GM12874 (cell line): ENCODE measurements at regions not wholly inside any gene's neighbourhood (a gene's known extent, or its start where the extent isn't known, plus 50 kb on each side); places are given as distances from the start of the nearest gene placed in this dataset.

ENCODE experiments used
- TF ChIP-seq, protein P1 (sequence below): IDR thresholded peaks from 2 replicates; pipeline ENCODE4 v1.5.1; 2011; ENCODE audit warnings: low read depth, mild to moderate bottlenecking, control low read depth, low read length, moderate library complexity; ENCODE audit not compliant: insufficient read depth

DNA sequence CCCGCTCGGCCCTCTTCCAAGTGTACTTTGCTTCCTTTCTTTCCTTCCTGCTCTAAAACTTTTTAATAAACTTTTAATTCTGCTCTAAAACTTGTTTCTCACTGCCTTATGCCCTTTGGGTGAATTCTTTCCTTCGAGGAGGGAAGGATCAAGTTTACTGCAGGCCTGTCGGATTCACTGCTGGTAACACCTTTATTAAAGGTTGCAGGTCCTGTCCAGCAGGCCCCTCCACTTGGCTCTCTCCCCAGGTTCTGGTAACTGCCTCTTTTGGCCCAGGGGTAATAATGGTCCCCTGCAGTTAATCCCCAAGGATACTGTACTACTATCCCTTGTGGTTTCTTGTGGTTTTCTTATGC lies 152.7 kb upstream of the EEA1 start:
- TF ChIP-seq, protein P1, sequence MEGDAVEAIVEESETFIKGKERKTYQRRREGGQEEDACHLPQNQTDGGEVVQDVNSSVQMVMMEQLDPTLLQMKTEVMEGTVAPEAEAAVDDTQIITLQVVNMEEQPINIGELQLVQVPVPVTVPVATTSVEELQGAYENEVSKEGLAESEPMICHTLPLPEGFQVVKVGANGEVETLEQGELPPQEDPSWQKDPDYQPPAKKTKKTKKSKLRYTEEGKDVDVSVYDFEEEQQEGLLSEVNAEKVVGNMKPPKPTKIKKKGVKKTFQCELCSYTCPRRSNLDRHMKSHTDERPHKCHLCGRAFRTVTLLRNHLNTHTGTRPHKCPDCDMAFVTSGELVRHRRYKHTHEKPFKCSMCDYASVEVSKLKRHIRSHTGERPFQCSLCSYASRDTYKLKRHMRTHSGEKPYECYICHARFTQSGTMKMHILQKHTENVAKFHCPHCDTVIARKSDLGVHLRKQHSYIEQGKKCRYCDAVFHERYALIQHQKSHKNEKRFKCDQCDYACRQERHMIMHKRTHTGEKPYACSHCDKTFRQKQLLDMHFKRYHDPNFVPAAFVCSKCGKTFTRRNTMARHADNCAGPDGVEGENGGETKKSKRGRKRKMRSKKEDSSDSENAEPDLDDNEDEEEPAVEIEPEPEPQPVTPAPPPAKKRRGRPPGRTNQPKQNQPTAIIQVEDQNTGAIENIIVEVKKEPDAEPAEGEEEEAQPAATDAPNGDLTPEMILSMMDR, result no peak

DNA sequence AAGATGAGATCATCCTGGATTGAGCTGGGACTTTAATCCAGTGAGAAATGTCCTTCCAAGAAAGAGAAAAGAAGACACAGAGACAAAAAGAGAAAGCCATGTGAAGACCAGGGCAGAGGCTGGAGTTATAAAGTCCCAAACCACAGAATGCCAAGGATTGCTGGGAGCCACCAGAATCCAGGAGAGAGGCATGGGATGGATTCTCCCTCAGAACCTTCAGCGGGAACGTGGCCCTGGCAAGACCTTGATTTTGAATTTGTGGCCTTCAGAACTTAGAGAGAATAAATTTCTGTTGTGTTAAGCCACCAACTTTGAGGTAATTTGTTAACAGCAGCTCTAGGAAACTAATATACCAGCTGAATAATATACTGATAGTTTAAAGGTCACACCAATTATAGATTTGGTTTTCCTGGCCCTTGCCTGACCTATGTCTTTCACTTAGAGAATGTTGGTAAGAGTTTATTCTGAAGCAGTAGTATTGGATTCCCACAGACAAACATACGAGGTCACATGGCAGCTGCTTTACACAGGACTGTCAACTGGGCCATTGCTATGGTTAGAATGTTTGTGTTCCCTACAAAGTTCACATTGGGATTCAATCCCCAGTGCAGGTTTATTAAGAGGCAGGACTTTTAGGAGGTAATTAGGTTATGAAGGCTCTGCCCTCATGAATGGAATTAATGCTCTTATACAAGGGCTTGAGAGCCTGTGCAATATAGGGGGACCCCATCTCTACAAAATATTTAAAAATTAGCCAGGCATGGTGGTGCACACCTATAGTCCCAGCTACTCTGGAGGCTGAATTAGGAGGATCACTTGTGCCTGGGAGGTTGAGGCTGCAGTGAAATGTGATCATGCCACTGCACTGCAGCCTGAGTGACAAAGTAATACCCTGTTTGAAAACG lies 156.5 kb upstream of the EEA1 start:
- TF ChIP-seq, protein P1, result no peak

DNA sequence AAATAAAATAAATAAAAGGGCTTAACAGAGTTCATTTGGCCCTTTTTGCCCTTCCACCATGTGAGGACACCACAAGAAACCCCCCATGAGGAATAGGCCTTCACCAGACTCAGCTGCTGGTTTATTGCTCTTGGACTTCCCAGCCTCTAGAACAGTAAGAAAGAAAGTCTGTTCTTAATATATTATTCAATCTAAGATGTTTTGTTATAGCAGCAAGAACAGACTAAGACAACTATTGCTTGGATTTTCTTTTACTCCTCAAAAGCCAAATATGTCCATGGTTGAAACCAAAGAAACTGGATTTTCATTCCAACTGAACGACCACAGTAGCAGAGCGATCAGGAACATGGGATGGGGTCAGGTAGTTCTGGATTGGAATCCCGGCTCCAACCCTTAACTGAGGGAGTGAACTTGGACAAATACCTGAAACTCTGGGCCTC lies 157.2 kb upstream of the EEA1 start:
- TF ChIP-seq, protein P1, result no peak

DNA sequence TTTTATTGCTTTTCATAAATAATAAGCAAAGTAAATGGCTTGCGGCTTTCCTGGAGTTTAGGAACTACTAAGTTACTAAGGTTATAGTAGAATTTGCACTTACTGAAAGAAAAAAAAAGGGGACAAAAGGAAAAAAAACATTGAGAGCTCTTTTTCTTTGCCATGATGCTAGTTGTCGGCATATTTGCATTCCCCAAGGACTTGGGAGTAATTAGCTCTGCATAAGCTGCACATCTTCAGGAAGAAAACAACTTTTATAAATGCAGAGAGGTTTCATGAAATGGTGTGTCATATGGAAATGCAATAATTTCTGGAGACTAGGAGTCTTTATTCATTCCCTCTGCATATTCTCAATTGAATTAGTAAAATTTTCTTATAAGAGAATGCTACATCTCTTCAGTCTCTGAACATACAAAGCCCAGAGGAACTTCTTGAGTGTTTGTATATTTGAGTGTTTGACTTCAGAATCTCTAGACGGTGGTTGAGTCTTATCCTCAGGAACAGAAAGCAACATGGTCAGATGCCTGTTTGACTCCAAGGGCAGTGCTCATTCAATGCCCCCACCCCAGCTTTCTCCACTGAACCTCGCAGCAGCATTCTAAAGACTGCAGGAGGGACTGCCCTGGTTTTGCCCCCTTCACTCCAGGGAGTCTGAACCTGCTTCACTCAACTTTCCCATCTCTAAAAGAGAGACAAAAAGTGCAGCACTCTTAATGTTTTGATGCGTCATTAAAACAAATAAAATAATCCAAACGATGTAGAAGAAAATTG lies 158.9 kb upstream of the EEA1 start:
- TF ChIP-seq, protein P1, result no peak

DNA sequence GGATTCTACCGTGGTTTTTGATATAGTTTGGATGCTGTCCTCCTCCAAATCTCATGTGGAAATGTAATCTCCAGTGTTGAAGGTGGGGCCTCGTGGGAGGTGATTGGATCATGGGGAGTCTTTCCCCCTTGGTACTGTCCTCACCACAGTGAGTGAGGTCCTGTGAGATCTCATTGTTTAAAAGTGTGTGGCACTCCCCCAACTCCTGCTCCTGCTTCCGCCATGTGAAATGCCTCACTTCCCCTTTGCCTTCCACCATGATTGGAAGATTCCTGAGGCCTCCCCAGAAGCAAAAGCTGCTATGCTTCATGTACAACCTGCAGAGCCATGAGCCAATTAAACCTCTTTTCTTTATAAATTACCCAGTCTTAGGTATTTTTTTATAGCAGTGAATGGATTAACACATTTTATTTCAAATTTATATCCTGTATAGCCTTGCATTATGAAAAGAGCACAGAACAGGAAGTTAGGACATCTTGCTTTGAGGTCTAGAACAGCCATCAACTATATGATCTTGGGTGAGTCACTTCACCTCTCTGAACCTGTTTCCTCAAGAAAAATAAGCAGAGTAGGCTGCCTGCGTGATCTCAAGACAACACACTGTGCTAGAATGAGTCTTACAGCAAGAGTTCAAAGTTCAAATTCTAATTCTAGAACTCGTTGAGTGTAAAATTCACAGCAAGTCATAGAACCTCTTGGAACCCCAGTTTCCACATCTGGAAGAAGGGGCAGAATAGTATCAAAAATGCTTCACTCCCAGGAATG lies 160.9 kb upstream of the EEA1 start:
- TF ChIP-seq, protein P1, result no peak

DNA sequence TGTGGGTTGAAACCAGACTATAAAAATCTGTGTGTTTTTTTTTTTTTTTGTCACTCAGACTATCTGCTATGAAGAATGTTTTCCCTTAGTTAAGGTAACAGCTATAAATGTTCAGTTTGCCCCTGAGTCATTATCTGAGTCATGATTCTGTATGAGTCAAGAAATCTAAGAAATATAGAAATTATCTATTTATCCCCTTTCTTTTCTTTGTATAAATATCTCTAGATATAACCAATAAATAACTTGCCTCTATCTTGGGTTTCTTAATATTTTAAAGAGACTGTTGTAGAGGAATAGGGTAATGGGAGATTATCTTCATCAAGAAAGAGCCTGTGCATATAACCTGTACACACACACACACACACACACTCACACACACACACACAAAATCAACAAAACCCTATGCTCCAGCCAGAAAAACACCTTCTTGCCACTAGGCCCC lies 161.7 kb upstream of the EEA1 start:
- TF ChIP-seq, protein P1, result no peak
